SK-N-SH (cell line): ENCODE measurements at regions not wholly inside any gene's neighbourhood (a gene's known extent, or its start where the extent isn't known, plus 50 kb on each side); places are given as distances from the start of the nearest gene placed in this dataset.

Source experiments
- CTCF ChIA-PET: fragments of 300-600, 350-600 bp; formaldehyde crosslinking; extraction: SDS; loops from one replicate; lab custom pipeline; 2021; lab: Yijun Ruan, JAX
- POLR2A ChIA-PET: fragments of 350-600 bp; sonication (Branson Sonifier 250); formaldehyde crosslinking; extraction: SDS; loops from one replicate; lab custom pipeline; 2020; ENCODE audit warnings: antibody characterized with exemption, inconsistent platforms; lab: Yijun Ruan, JAX
- DNase-seq: peaks from one replicate; pipeline ENCODE4 v3.0.0; 2012
- H2AFZ ChIP-seq: fragments of 200-600 bp; sonication (generic); 2 replicates; pipeline ENCODE4 v1.8.1; 2016; ENCODE audit warnings: antibody characterized with exemption, mild to moderate bottlenecking, low read depth
- H3F3A ChIP-seq: fragments of 200-600 bp; sonication (generic); replicated peaks from 2 replicates; pipeline ENCODE3; 2016; ENCODE audit warnings: antibody characterized with exemption, mild to moderate bottlenecking; ENCODE audit not compliant: insufficient read depth
- H3K27ac ChIP-seq, 2 experiments: fragments of 200-500 bp in 1 of 2; fragments of 200-600 bp in 1 of 2; sonication (Bioruptor generic) in 1 of 2; sonication (generic), shearing (Covaris generic) in 1 of 2; 2 replicates each; pipeline versions ENCODE4 v1.5.1 to v1.6.1; 2014 to 2016; ENCODE audit warnings: low read depth in 2 of 2, inconsistent platforms in 1 of 2, low read length in 1 of 2, mild to moderate bottlenecking in 1 of 2, mixed read lengths in 1 of 2
- H3K27me3 ChIP-seq: fragments of 200-600 bp; sonication (generic), shearing (Covaris generic); 2 replicates; pipeline ENCODE4 v1.6.1; 2016; ENCODE audit warnings: mixed run types; ENCODE audit not compliant: insufficient read depth
- H3K36me3 ChIP-seq, 2 experiments: fragments of 200-500 bp in 1 of 2; fragments of 200-600 bp in 1 of 2; sonication (Bioruptor generic) in 1 of 2; sonication (generic) in 1 of 2; replicated peaks in 1 of 2; 2 replicates each; pipeline versions ENCODE3 to v1.5.1; 2014 to 2016; ENCODE audit warnings: low read length in 1 of 2, mild to moderate bottlenecking in 1 of 2; ENCODE audit not compliant: insufficient read depth in 2 of 2, control insufficient read depth in 1 of 2
- H3K4me1 ChIP-seq, 2 experiments: fragments of 200-500 bp in 1 of 2; fragments of 200-600 bp in 1 of 2; sonication (Bioruptor generic) in 1 of 2; sonication (generic), shearing (Covaris generic) in 1 of 2; 2 replicates each; pipeline versions ENCODE4 v1.5.1 to v1.6.1; 2014 to 2016; ENCODE audit warnings: low read depth in 1 of 2, low read length in 1 of 2, mixed run types in 1 of 2; ENCODE audit not compliant: insufficient read depth in 2 of 2, control insufficient read depth in 1 of 2
- H3K4me2 ChIP-seq: fragments of 200-600 bp; sonication (generic), shearing (Covaris generic); 2 replicates; pipeline ENCODE4 v1.6.1; 2017; ENCODE audit warnings: mixed run types
- H3K4me3 ChIP-seq, 2 experiments: fragments of 200-500 bp in 1 of 2; fragments of 200-600 bp in 1 of 2; sonication (Bioruptor generic) in 1 of 2; sonication (generic), shearing (Covaris generic) in 1 of 2; 2 replicates each; pipeline versions ENCODE4 v1.5.1 to v1.8.1; 2014 to 2016; ENCODE audit warnings: low read depth in 2 of 2, inconsistent platforms in 1 of 2, low read length in 1 of 2, mild to moderate bottlenecking in 1 of 2, mixed read lengths in 1 of 2, moderate library complexity in 1 of 2
- H3K79me2 ChIP-seq: fragments of 200-600 bp; sonication (generic); 2 replicates; pipeline ENCODE4 v1.8.1; 2017; ENCODE audit warnings: mild to moderate bottlenecking; ENCODE audit not compliant: insufficient read depth
- H3K9ac ChIP-seq: fragments of 200-600 bp; sonication (generic); 2 replicates; pipeline ENCODE4 v1.6.1; 2017; ENCODE audit warnings: mixed run types
- H3K9me2 ChIP-seq: fragments of 200-600 bp; sonication (generic); 2 replicates; pipeline ENCODE4 v1.6.1; 2017; ENCODE audit warnings: mixed run types
- H3K9me3 ChIP-seq: fragments of 200-600 bp; sonication (generic); 2 replicates; pipeline ENCODE4 v1.6.1; 2017; ENCODE audit warnings: mixed run types, mild to moderate bottlenecking, moderate library complexity
- H4K20me1 ChIP-seq: fragments of 200-600 bp; sonication (generic); 2 replicates; pipeline ENCODE4 v1.6.1; 2017; ENCODE audit warnings: mild to moderate bottlenecking, mixed run types; ENCODE audit not compliant: insufficient read depth
- CHD2 ChIP-seq: fragments of 150-350 bp; IDR thresholded peaks from 2 replicates; pipeline ENCODE4 v1.6.1; 2018; ENCODE audit warnings: low read length; ENCODE audit not compliant: partially characterized antibody
- ELF1 ChIP-seq: IDR thresholded peaks from 2 replicates; pipeline ENCODE4 v1.4.0; 2012
- EP300 ChIP-seq, 2 experiments: IDR thresholded peaks; 2 replicates each; pipeline versions ENCODE4 v1.4.0 to v1.6.1; 2012; ENCODE audit warnings: borderline replicate concordance in 1 of 2, low read depth in 1 of 2, low read length in 1 of 2
- FOXJ3 ChIP-seq: sonication (generic); formaldehyde crosslinking; IDR thresholded peaks from 2 replicates; pipeline ENCODE4 v1.5.1; 2020; ENCODE audit warnings: mild to moderate bottlenecking, missing genetic modification reagents
- FOXM1 ChIP-seq: IDR thresholded peaks from 2 replicates; pipeline ENCODE4 v1.4.0; 2012; ENCODE audit warnings: low read depth, mild to moderate bottlenecking
- IRF3 ChIP-seq: fragments of 150-350 bp; IDR thresholded peaks from 2 replicates; pipeline ENCODE4 v1.6.1; 2016; ENCODE audit warnings: mild to moderate bottlenecking, low read depth, low read length
- PBX3 ChIP-seq: IDR thresholded peaks from 2 replicates; pipeline ENCODE4; 2012
- RFX5 ChIP-seq: IDR thresholded peaks from 2 replicates; pipeline ENCODE4 v1.6.1; 2012; ENCODE audit warnings: mild to moderate bottlenecking, improper control_type of control experiment, low read length
- RXRA ChIP-seq: IDR thresholded peaks from 2 replicates; pipeline ENCODE4 v1.4.0; 2012; ENCODE audit warnings: low read depth, mild to moderate bottlenecking, borderline replicate concordance
- TAF1 ChIP-seq: IDR thresholded peaks from 2 replicates; pipeline ENCODE4 v1.6.1; 2012; ENCODE audit warnings: low read depth, mild to moderate bottlenecking, low read length, moderate library complexity, borderline replicate concordance
- WGBS: methylation state at CpG from one replicate; pipeline ENCODE4 v1.1.6; 2017; ENCODE audit warnings: low lambda C conversion rate; 5-methylcytosine and 5-hydroxymethylcytosine counted together

GRCh38 chr16:86883583-86884389 lies 305.4 kb downstream of the FOXL1 start:
- Histone ChIP-seq H3K79me2 (no peaks in the 10 kb centered on the region), H3K4me3 (no peak overlapping the region), H3K4me2 (no peak overlapping the region), H3K27ac (no peak overlapping the region), H4K20me1 (no peaks in the 10 kb centered on the region), H2AFZ (no peak overlapping the region), H3K9me2 (no peaks in the 10 kb centered on the region), H3K9ac (no peak overlapping the region), H3K9me3 (no peaks in the 10 kb centered on the region), H3K36me3 (no peaks in the 10 kb centered on the region), H3K27me3 (peaks cover 71% of the 10 kb centered on the region), H3K4me1 (peaks cover 0 to 6% of the 10 kb centered on the region in 2 experiments; a peak in 1 of 4 replicates), H3F3A (peaks cover 6% of the 10 kb centered on the region)
- no peak for DNase-seq
- TF ChIP-seq CHD2, result no peak
- TF ChIP-seq TAF1, result no peak
- no peak for TF ChIP-seq FOXM1
- no peak for TF ChIP-seq FOXJ3 (CRISPR knock-in tag)
- POLR2A ChIA-PET, result no interaction called here
- CTCF ChIA-PET, result interaction anchor here (1.4 kb wide), 1 partner anchor 10 kb away, joined by 3 read pairs; no protein-coding TSS in a partner anchor
- WGBS, result 10% methylated on average over 14 of the region's 14 CpGs

GRCh38 chr16:86884390-86884650 lies 306.0 kb downstream of the FOXL1 start:
- Histone ChIP-seq H2AFZ (no peak overlapping the region), H3F3A (peaks cover 6% of the 10 kb centered on the region), H3K27me3 (peaks cover 67% of the 10 kb centered on the region), H3K9ac (no peak overlapping the region), H3K4me3 (no peak overlapping the region), H3K27ac (no peak overlapping the region), H3K4me2 (no peak overlapping the region), H3K9me3 (no peaks in the 10 kb centered on the region), H3K36me3 (no peaks in the 10 kb centered on the region), H3K4me1 (peaks cover 0 to 6% of the 10 kb centered on the region in 2 experiments; a peak in 1 of 4 replicates), H3K9me2 (no peaks in the 10 kb centered on the region), H4K20me1 (no peaks in the 10 kb centered on the region), H3K79me2 (no peaks in the 10 kb centered on the region)
- ChIA-PET CTCF (no interaction called here), POLR2A (no interaction called here)
- WGBS, result 0% methylated on average over 4 of the region's 4 CpGs
- TF ChIP-seq PBX3, result no peak
- TF ChIP-seq FOXM1, result no peak
- no peak for TF ChIP-seq RXRA
- TF ChIP-seq ELF1, result no peak
- TF ChIP-seq IRF3, result no peak
- no peak for TF ChIP-seq RFX5
- TF ChIP-seq EP300 (IDR thresholded peaks at IDR 0.05; ENCODE audit: borderline replicate concordance in 1 of 2, low read depth in 1 of 2, low read length in 1 of 2), result no peak
- no peak for DNase-seq
